Progenitor cell of endocrine pancreas (in vitro differentiated cells): ENCODE measurements at regions not wholly inside any gene's neighbourhood (a gene's known extent, or its start where the extent isn't known, plus 50 kb on each side); places are given as distances from the start of the nearest gene placed in this dataset.

ENCODE experiments used
- DNase-seq: peaks from one replicate; pipeline ENCODE4 v3.0.0; 2021; ENCODE audit warnings: low spot score; ENCODE audit not compliant: unreplicated experiment
- H3K27ac Mint-ChIP-seq: 2 replicates; pipeline ENCODE4 v1.8.0; 2021; ENCODE audit warnings: mild to moderate bottlenecking, moderate library complexity, mixed read lengths
- H3K27me3 Mint-ChIP-seq: 2 replicates; pipeline ENCODE4 v1.8.0; 2021; ENCODE audit warnings: mixed read lengths
- H3K36me3 Mint-ChIP-seq: 2 replicates; pipeline ENCODE4 v1.8.0; 2022; ENCODE audit warnings: mixed read lengths; ENCODE audit not compliant: insufficient read depth
- H3K4me1 Mint-ChIP-seq: 2 replicates; pipeline ENCODE4 v1.8.0; 2021; ENCODE audit warnings: low read depth, mixed read lengths
- H3K4me3 Mint-ChIP-seq: 2 replicates; pipeline ENCODE4 v1.8.0; 2021; ENCODE audit warnings: low read depth, mild to moderate bottlenecking, moderate library complexity, mixed read lengths
- H3K9me3 Mint-ChIP-seq: 2 replicates; pipeline ENCODE4 v1.8.0; 2021; ENCODE audit warnings: low read depth, mixed read lengths
- CTCF ChIP-seq: fragments of 200-600 bp; sonication (generic); IDR thresholded peaks from one replicate; pipeline ENCODE4 v1.5.0; 2021; ENCODE audit warnings: antibody characterized with exemption, mild to moderate bottlenecking; ENCODE audit not compliant: unreplicated experiment

GRCh38 chr18:51643483-51643882 lies 446.0 kb upstream of the MEX3C start:
- H3K9me3 Mint-ChIP-seq: no peaks in the 10 kb centered on the region
- no peaks in the 10 kb centered on the region for H3K27me3 Mint-ChIP-seq
- no peak for TF ChIP-seq CTCF

GRCh38 chr18:51645607-51646006 lies 448.1 kb upstream of the MEX3C start:
- Mint-ChIP-seq H3K36me3 (no peaks in the 10 kb centered on the region), H3K9me3 (no peaks in the 10 kb centered on the region), H3K27me3 (no peaks in the 10 kb centered on the region), H3K4me1 (no peaks in the 10 kb centered on the region), H3K4me3 (no peak overlapping the region), H3K27ac (no peak overlapping the region)
- no peak for TF ChIP-seq CTCF
- DNase-seq: no peak

More at GRCh38 chr18:51643483-51643882, 446.0 kb upstream of the MEX3C start:
- no peaks in the 10 kb centered on the region for H3K36me3 Mint-ChIP-seq
- H3K27ac Mint-ChIP-seq: no peak overlapping the region
- H3K4me3 Mint-ChIP-seq: no peak overlapping the region
- H3K4me1 Mint-ChIP-seq: no peaks in the 10 kb centered on the region
- DNase-seq: no peak

GRCh38 chr18:51647346-51647745 lies 449.9 kb upstream of the MEX3C start:
- H3K9me3 Mint-ChIP-seq: no peaks in the 10 kb centered on the region
- H3K27me3 Mint-ChIP-seq: peaks cover 3% of the 10 kb centered on the region
- no peak for DNase-seq
- no peak for TF ChIP-seq CTCF
- H3K4me3 Mint-ChIP-seq: no peak overlapping the region
- H3K36me3 Mint-ChIP-seq: no peaks in the 10 kb centered on the region
- no peak overlapping the region for H3K27ac Mint-ChIP-seq
- no peaks in the 10 kb centered on the region for H3K4me1 Mint-ChIP-seq

GRCh38 chr18:51647942-51648341 lies 450.5 kb upstream of the MEX3C start:
- no peak for DNase-seq
- H3K4me1 Mint-ChIP-seq: no peaks in the 10 kb centered on the region
- no peak overlapping the region for H3K4me3 Mint-ChIP-seq
- H3K36me3 Mint-ChIP-seq: no peaks in the 10 kb centered on the region
- no peak for TF ChIP-seq CTCF
- H3K27ac Mint-ChIP-seq: no peak overlapping the region
- peaks cover 3% of the 10 kb centered on the region for H3K27me3 Mint-ChIP-seq
- H3K9me3 Mint-ChIP-seq: no peaks in the 10 kb centered on the region

GRCh38 chr18:51649796-51650195 lies 452.3 kb upstream of the MEX3C start:
- TF ChIP-seq CTCF: no peak
- Mint-ChIP-seq H3K36me3 (no peaks in the 10 kb centered on the region), H3K27ac (no peak overlapping the region), H3K4me1 (no peaks in the 10 kb centered on the region), H3K4me3 (no peak overlapping the region), H3K27me3 (peaks cover 8% of the 10 kb centered on the region), H3K9me3 (no peaks in the 10 kb centered on the region)
- DNase-seq: no peak
